H9 (cell line): ENCODE measurements at regions not wholly inside any gene's neighbourhood (a gene's known extent, or its start where the extent isn't known, plus 50 kb on each side); places are given as distances from the start of the nearest gene placed in this dataset.

Source experiments
- DNase-seq: peaks from one replicate; pipeline ENCODE4 v3.0.0-alpha.2; 2017
- H2AFZ ChIP-seq: one replicate; pipeline ENCODE4 v1.6.1; 2013; ENCODE audit warnings: mild to moderate bottlenecking, low read length, control low read depth, moderate library complexity
- H2AK5ac ChIP-seq: 2 replicates; pipeline ENCODE4 v1.6.1; 2013; ENCODE audit warnings: low read length, control low read depth, mixed read lengths; ENCODE audit not compliant: insufficient read length
- H2BK120ac ChIP-seq: one replicate; pipeline ENCODE4 v1.6.1; 2013; ENCODE audit warnings: low read depth, mild to moderate bottlenecking, low read length, control low read depth, inconsistent platforms; ENCODE audit not compliant: poor library complexity, severe bottlenecking
- H2BK12ac ChIP-seq: 2 replicates; pipeline ENCODE4 v1.6.1; 2013; ENCODE audit warnings: low read length, control low read depth, mixed read lengths, low read depth; ENCODE audit not compliant: insufficient read length
- H2BK15ac ChIP-seq: 2 replicates; pipeline ENCODE4 v1.6.1; 2013; ENCODE audit warnings: low read depth, low read length, control low read depth
- H2BK20ac ChIP-seq: one replicate; pipeline ENCODE4 v1.6.1; 2013; ENCODE audit warnings: low read depth, mild to moderate bottlenecking, low read length, control low read depth, inconsistent platforms; ENCODE audit not compliant: poor library complexity, severe bottlenecking
- H2BK5ac ChIP-seq: 2 replicates; pipeline ENCODE4 v1.6.1; 2013; ENCODE audit warnings: low read length, control low read depth, mixed read lengths; ENCODE audit not compliant: insufficient read length
- H3K14ac ChIP-seq: 2 replicates; pipeline ENCODE4 v1.6.1; 2013; ENCODE audit warnings: low read length, control low read depth; ENCODE audit not compliant: insufficient read depth
- H3K18ac ChIP-seq: 2 replicates; pipeline ENCODE4 v1.6.1; 2013; ENCODE audit warnings: low read depth, mild to moderate bottlenecking, mixed read lengths, low read length, control low read depth; ENCODE audit not compliant: insufficient read length
- H3K23ac ChIP-seq: 2 replicates; pipeline ENCODE4 v1.6.1; 2013; ENCODE audit warnings: low read length, control low read depth, mixed read lengths, low read depth; ENCODE audit not compliant: insufficient read length
- H3K23me2 ChIP-seq: 2 replicates; pipeline ENCODE4 v1.6.1; 2013; ENCODE audit warnings: low read depth, mild to moderate bottlenecking, mixed read lengths, low read length, control low read depth; ENCODE audit not compliant: insufficient read length, poor library complexity, severe bottlenecking
- H3K27ac ChIP-seq: 2 replicates; pipeline ENCODE4 v1.5.1; 2013; ENCODE audit warnings: low read length, control low read depth, mixed read lengths, low read depth; ENCODE audit not compliant: insufficient read length
- H3K27me3 ChIP-seq: 2 replicates; pipeline ENCODE4 v1.6.1; 2013; ENCODE audit warnings: low read length, control low read depth, inconsistent platforms; ENCODE audit not compliant: insufficient read depth
- H3K4ac ChIP-seq: 2 replicates; pipeline ENCODE4 v1.6.1; 2013; ENCODE audit warnings: low read depth, mild to moderate bottlenecking, control low read depth, inconsistent platforms, low read length, moderate library complexity
- H3K4me1 ChIP-seq: 2 replicates; pipeline ENCODE4 v1.6.1; 2013; ENCODE audit warnings: low read length, control low read depth, inconsistent platforms; ENCODE audit not compliant: insufficient read depth
- H3K4me2 ChIP-seq: 2 replicates; pipeline ENCODE4 v1.6.1; 2013; ENCODE audit warnings: low read length, control low read depth, mixed read lengths; ENCODE audit not compliant: insufficient read length, insufficient read depth
- H3K56ac ChIP-seq: 2 replicates; pipeline ENCODE4 v1.6.1; 2013; ENCODE audit warnings: low read depth, mild to moderate bottlenecking, mixed read lengths, low read length, control low read depth; ENCODE audit not compliant: insufficient read length
- H3K79me1 ChIP-seq: 2 replicates; pipeline ENCODE4 v1.6.1; 2013; ENCODE audit warnings: low read depth, mild to moderate bottlenecking, moderate library complexity, low read length, control low read depth, inconsistent platforms; ENCODE audit not compliant: insufficient read depth, poor library complexity, severe bottlenecking
- H3K79me2 ChIP-seq: 2 replicates; pipeline ENCODE4 v1.6.1; 2013; ENCODE audit warnings: low read length, control low read depth, inconsistent platforms; ENCODE audit not compliant: insufficient read depth
- H3K9ac ChIP-seq: 2 replicates; pipeline ENCODE4 v1.6.1; 2013; ENCODE audit warnings: low read length, control low read depth, mixed read lengths; ENCODE audit not compliant: insufficient read length; ENCODE audit errors: extremely low read depth
- H3K9me3 ChIP-seq: one replicate; pipeline ENCODE4 v1.6.1; 2013; ENCODE audit warnings: low read depth, low read length, inconsistent platforms; ENCODE audit not compliant: control insufficient read depth
- H3T11ph ChIP-seq: one replicate; pipeline ENCODE4 v1.6.1; 2013; ENCODE audit warnings: mild to moderate bottlenecking, low read length, control low read depth, inconsistent platforms
- H4K20me1 ChIP-seq: one replicate; pipeline ENCODE4 v1.6.1; 2013; ENCODE audit not compliant: control insufficient read depth, insufficient read length, insufficient read depth
- H4K5ac ChIP-seq: 2 replicates; pipeline ENCODE4 v1.6.1; 2013; ENCODE audit warnings: low read depth, mild to moderate bottlenecking, mixed read lengths, low read length, control low read depth; ENCODE audit not compliant: insufficient read length
- H4K8ac ChIP-seq: replicated peaks from 2 replicates; pipeline ENCODE4 v1.6.1; 2013; ENCODE audit warnings: low read length, control low read depth, mixed read lengths, low read depth; ENCODE audit not compliant: insufficient read length
- H4K91ac ChIP-seq: 2 replicates; pipeline ENCODE4 v1.6.1; 2013; ENCODE audit warnings: low read depth, mild to moderate bottlenecking, moderate library complexity, mixed read lengths, low read length, control low read depth; ENCODE audit not compliant: insufficient read length
- H3K27ac Mint-ChIP-seq, 3 experiments: 2 replicates in 2 of 3; 3 replicates in 1 of 3; pipeline ENCODE4 v1.8.0; 2020 to 2021; ENCODE audit warnings: mixed read lengths in 3 of 3, mild to moderate bottlenecking in 1 of 3, moderate library complexity in 1 of 3
- H3K27me3 Mint-ChIP-seq: 2 replicates; pipeline ENCODE4 v1.8.0; 2021; ENCODE audit warnings: low read depth, mild to moderate bottlenecking, moderate library complexity, mixed read lengths
- H3K36me3 Mint-ChIP-seq, 3 experiments: 2 replicates in 2 of 3; 3 replicates in 1 of 3; pipeline ENCODE4 v1.8.0; 2020 to 2021; ENCODE audit warnings: low read depth in 3 of 3, mixed read lengths in 3 of 3; ENCODE audit not compliant: insufficient read depth in 1 of 3
- H3K4me1 Mint-ChIP-seq, 2 experiments: 2 replicates each; pipeline ENCODE4 v1.8.0; 2020; ENCODE audit warnings: mixed read lengths in 2 of 2
- H3K4me3 Mint-ChIP-seq, 2 experiments: 2 replicates in 1 of 2; 3 replicates in 1 of 2; pipeline ENCODE4 v1.8.0; 2020 to 2021; ENCODE audit warnings: mild to moderate bottlenecking in 2 of 2, mixed read lengths in 2 of 2, moderate library complexity in 1 of 2
- H3K9me3 Mint-ChIP-seq, 2 experiments: 2 replicates in 1 of 2; 3 replicates in 1 of 2; pipeline ENCODE4 v1.8.0; 2020; ENCODE audit warnings: mild to moderate bottlenecking in 2 of 2, mixed read lengths in 2 of 2, moderate library complexity in 1 of 2
- WGBS: extraction: QIAGEN DNeasy Blood & Tissue Kit; methylation state at CpG from one replicate; pipeline ENCODE4 v1.1.7; 2013; ENCODE audit warnings: missing lambda C conversion rate, low lambda C conversion rate, mixed read lengths; ENCODE audit not compliant: insufficient read length; ENCODE audit errors: extremely low coverage; 5-methylcytosine and 5-hydroxymethylcytosine counted together
- TF ChIP-seq, protein P1 (sequence below): fragments of 200-600 bp; sonication (generic); conservative IDR thresholded peaks from 3 replicates; pipeline ENCODE4 v1.8.0; 2021; ENCODE audit warnings: antibody characterized with exemption, mild to moderate bottlenecking

DNA sequence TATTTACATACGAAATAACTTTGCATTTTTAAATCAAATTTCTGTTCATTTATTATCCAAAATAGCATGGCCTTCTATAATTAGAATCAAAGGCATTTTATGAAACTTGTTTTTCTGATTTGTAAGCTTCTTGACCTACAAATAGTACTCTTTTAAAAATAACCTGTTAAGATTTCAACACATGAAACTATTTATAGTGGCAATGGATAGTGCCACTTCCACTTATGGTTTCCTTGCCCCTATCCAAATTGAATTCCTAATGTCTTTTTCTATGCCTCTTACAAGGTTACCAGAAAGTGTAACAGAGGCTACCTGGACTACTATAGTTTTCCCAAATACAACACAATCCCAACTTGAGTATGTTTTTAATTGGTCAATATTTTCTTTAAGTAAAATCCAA lies 263.5 kb downstream of the SEMA3D start:
- peaks cover 9 to 19% of the 10 kb centered on the region in 2 experiments; a peak in 3 of 4 replicates for H3K4me1 Mint-ChIP-seq
- Histone ChIP-seq H3K18ac (no peak overlapping the region), H3K23me2 (no peaks in the 10 kb centered on the region), H3K4me2 (no peak overlapping the region), H3K9me3 (no peaks in the 10 kb centered on the region), H3K79me1 (no peaks in the 10 kb centered on the region), H3K4me1 (no peaks in the 10 kb centered on the region), H3K9ac (no peak overlapping the region), H2BK120ac (no peak overlapping the region), H3K14ac (no peak overlapping the region), H4K5ac (no peak overlapping the region), H2BK5ac (no peak overlapping the region), H3K4ac (no peak overlapping the region), H3K27me3 (no peaks in the 10 kb centered on the region), H2BK20ac (no peak overlapping the region), H2BK12ac (no peak overlapping the region), H3K23ac (no peak overlapping the region), H3T11ph (no peak overlapping the region), H2BK15ac (no peak overlapping the region), H2AFZ (no peak overlapping the region), H4K91ac (no peak overlapping the region), H2AK5ac (no peak overlapping the region), H3K27ac (no peak overlapping the region), H3K56ac (no peak overlapping the region), H4K8ac (no peak overlapping the region), H3K79me2 (no peaks in the 10 kb centered on the region), H4K20me1 (no peaks in the 10 kb centered on the region)
- H3K27me3 Mint-ChIP-seq = no peaks in the 10 kb centered on the region
- TF ChIP-seq, protein P1, sequence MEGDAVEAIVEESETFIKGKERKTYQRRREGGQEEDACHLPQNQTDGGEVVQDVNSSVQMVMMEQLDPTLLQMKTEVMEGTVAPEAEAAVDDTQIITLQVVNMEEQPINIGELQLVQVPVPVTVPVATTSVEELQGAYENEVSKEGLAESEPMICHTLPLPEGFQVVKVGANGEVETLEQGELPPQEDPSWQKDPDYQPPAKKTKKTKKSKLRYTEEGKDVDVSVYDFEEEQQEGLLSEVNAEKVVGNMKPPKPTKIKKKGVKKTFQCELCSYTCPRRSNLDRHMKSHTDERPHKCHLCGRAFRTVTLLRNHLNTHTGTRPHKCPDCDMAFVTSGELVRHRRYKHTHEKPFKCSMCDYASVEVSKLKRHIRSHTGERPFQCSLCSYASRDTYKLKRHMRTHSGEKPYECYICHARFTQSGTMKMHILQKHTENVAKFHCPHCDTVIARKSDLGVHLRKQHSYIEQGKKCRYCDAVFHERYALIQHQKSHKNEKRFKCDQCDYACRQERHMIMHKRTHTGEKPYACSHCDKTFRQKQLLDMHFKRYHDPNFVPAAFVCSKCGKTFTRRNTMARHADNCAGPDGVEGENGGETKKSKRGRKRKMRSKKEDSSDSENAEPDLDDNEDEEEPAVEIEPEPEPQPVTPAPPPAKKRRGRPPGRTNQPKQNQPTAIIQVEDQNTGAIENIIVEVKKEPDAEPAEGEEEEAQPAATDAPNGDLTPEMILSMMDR = no peak
- H3K4me3 Mint-ChIP-seq = no peak overlapping the region
- no peak overlapping the region for H3K27ac Mint-ChIP-seq
- H3K36me3 Mint-ChIP-seq = peaks cover 10 to 23% (median 17%) of the 10 kb centered on the region in 3 experiments; a peak in 6 of 7 replicates
- DNase-seq = no peak
- no CpG with 5 or more reads among the region's 1 CpG for WGBS
- peaks cover 10 to 15% of the 10 kb centered on the region in 2 experiments; a peak in 4 of 5 replicates for H3K9me3 Mint-ChIP-seq
